ENCODE measurements at regions not wholly inside any gene's neighbourhood (a gene's known extent, or its start where the extent isn't known, plus 50 kb on each side); places are given as distances from the start of the nearest gene placed in this dataset.

GRCh38 chr1:29820401-29820800, 584.1 kb downstream of the PTPRU start:
- DNase-seq (ENCODE audit: low read depth in 3 of 3, low spot score in 1 of 3), result no peak

GRCh38 chr1:29812408-29813135, 576.2 kb downstream of the PTPRU start:
- no peak for DNase-seq (ENCODE audit: low read depth in 3 of 3, low spot score in 1 of 3)

- no peak for DNase-seq (ENCODE audit: low read depth in 3 of 3, low spot score in 1 of 3)
Observed at GRCh38 chr1:29811727-29812407, 575.5 kb downstream of the PTPRU start.

- DNase-seq (ENCODE audit: low read depth in 3 of 3, low spot score in 1 of 3), result no peak
Observed at GRCh38 chr1:29811247-29811646, 574.9 kb downstream of the PTPRU start.

GRCh38 chr1:29810121-29811120, 574.1 kb downstream of the PTPRU start:
- DNase-seq (ENCODE audit: low read depth in 3 of 3, low spot score in 1 of 3), result no peak

GRCh38 chr1:29809446-29810120, 573.3 kb downstream of the PTPRU start:
- DNase-seq (ENCODE audit: low read depth in 3 of 3, low spot score in 1 of 3), result no peak

GRCh38 chr1:29808141-29808995, 572.0 kb downstream of the PTPRU start:
- no peak for DNase-seq (ENCODE audit: low read depth in 3 of 3, low spot score in 1 of 3)

- no peak for DNase-seq (ENCODE audit: low read depth in 3 of 3, low spot score in 1 of 3)
Observed at GRCh38 chr1:29807689-29808088, 571.4 kb downstream of the PTPRU start.

- no peak for DNase-seq (ENCODE audit: low read depth in 3 of 3, low spot score in 1 of 3)
Observed at GRCh38 chr1:29806646-29807319, 570.5 kb downstream of the PTPRU start.

- no peak for DNase-seq (ENCODE audit: low read depth in 3 of 3, low spot score in 1 of 3)
Observed at GRCh38 chr1:29805896-29806160, 569.5 kb downstream of the PTPRU start.

GRCh38 chr1:29805122-29805895, 569.0 kb downstream of the PTPRU start:
- DNase-seq (ENCODE audit: low read depth in 3 of 3, low spot score in 1 of 3), result no peak

GRCh38 chr1:29804181-29804899, 568.0 kb downstream of the PTPRU start:
- no peak for DNase-seq (ENCODE audit: low read depth in 3 of 3, low spot score in 1 of 3)

GRCh38 chr1:29803486-29803885, 567.2 kb downstream of the PTPRU start:
- no peak for DNase-seq (ENCODE audit: low read depth in 3 of 3, low spot score in 1 of 3)

- no peak for DNase-seq (ENCODE audit: low read depth in 3 of 3, low spot score in 1 of 3)
Observed at GRCh38 chr1:29802181-29803068, 566.1 kb downstream of the PTPRU start.

- no peak for DNase-seq (ENCODE audit: low read depth in 3 of 3, low spot score in 1 of 3)
Observed at GRCh38 chr1:29801561-29801973, 565.2 kb downstream of the PTPRU start.

- DNase-seq (ENCODE audit: low read depth in 3 of 3, low spot score in 1 of 3), result no peak
Observed at GRCh38 chr1:29801003-29801402, 564.7 kb downstream of the PTPRU start.

GRCh38 chr1:29800522-29800956, 564.2 kb downstream of the PTPRU start:
- no peak for DNase-seq (ENCODE audit: low read depth in 3 of 3, low spot score in 1 of 3)
